GM10266 (cell line): ENCODE measurements at regions not wholly inside any gene's neighbourhood (a gene's known extent, or its start where the extent isn't known, plus 50 kb on each side); places are given as distances from the start of the nearest gene placed in this dataset.
"Not testable (repeated sequence)": the region's sequence is repeated elsewhere in the genome, so short reads cannot be mapped to it uniquely, and the experiment has no call there.

ENCODE experiments used
- DNase-seq: peaks from one replicate; pipeline ENCODE4 v3.0.0; 2012; ENCODE audit errors: extremely low spot score
- TF ChIP-seq, protein P1 (sequence below): IDR thresholded peaks from 2 replicates; pipeline ENCODE4 v1.5.1; 2012; ENCODE audit warnings: mild to moderate bottlenecking, low read depth; ENCODE audit not compliant: control insufficient read depth, insufficient read depth; ENCODE audit errors: missing control alignments

DNA sequence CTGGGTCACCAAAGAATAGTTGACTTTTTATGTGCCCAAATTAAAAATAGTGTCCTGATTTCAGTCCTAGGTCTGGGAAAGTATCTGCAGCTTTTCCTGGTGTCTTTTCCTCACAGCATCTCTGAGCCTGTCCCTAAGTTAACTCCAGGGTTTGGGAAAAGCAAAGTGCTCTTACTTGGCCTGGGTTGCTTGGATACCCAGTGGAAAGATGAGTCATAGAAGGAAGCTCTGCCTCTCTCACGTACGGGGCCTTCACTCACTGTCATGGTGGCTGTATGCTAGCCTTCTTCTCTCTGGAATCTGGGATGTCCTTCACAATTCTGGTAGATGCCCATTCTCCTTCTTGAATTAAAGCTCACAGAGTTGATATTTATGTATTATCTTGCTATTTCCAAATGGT lies 607.3 kb downstream of the ANKRD50 start:
- no peak for DNase-seq
- TF ChIP-seq, protein P1, sequence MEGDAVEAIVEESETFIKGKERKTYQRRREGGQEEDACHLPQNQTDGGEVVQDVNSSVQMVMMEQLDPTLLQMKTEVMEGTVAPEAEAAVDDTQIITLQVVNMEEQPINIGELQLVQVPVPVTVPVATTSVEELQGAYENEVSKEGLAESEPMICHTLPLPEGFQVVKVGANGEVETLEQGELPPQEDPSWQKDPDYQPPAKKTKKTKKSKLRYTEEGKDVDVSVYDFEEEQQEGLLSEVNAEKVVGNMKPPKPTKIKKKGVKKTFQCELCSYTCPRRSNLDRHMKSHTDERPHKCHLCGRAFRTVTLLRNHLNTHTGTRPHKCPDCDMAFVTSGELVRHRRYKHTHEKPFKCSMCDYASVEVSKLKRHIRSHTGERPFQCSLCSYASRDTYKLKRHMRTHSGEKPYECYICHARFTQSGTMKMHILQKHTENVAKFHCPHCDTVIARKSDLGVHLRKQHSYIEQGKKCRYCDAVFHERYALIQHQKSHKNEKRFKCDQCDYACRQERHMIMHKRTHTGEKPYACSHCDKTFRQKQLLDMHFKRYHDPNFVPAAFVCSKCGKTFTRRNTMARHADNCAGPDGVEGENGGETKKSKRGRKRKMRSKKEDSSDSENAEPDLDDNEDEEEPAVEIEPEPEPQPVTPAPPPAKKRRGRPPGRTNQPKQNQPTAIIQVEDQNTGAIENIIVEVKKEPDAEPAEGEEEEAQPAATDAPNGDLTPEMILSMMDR, result no peak

DNA sequence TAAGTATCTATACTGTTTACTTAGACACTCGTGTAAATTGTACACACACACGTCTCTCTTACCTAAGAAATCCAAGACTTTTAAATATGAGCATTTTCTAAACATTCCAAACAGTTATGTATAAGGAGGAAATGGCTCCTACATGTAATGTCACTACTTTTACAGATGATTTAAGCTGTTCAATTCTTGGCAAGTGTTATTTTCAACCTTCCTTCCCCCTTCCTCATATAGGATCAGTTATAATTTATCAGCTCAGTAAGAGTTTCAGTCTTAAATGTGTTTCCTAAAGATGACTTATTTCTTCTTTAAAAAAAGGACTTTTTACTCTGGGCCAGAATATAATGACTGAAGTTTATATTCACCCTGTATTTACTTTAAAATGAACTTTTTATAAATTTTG lies 601.1 kb downstream of the ANKRD50 start:
- no peak for DNase-seq
- TF ChIP-seq, protein P1, result no peak

DNA sequence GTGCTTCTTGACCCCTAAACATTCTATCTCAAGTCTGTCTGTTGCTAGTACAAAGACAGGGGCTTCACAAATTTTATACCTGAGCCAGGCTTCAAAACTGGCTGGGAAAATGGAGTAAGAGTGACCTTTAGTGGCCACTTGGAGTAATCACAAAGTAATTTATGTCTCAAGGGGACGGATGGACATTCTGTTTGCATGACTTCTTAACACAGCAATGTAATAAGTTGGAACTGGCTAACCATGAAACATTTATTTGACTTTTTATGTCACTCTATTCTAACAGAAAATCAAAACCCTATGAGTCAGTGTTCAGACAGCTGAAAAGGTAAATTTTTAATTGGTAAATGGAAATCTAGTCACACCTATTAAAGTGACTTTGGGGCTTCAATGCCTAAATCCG lies 600.6 kb downstream of the ANKRD50 start:
- DNase-seq, result no peak
- TF ChIP-seq, protein P1, result peak; percentile 31

DNA sequence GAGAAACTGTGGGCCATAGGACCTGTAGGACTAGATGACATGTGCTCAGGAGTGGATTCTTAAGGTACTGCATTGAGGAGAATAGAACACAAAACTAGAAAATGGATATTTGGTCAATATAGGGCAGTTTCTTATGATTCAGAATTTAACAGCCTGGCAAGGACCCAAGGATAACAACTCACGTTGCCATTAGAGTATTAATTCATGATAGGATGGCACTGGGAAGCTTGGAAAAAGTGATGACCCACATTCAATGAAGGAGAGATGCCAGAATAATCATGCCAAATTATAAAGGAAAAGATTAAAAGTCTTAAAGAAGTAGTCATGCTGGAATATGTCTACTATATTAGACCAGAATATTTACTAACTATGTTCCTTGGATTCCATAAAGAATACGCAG lies 594.5 kb downstream of the ANKRD50 start:
- DNase-seq, result no peak
- TF ChIP-seq, protein P1, result no peak

DNA sequence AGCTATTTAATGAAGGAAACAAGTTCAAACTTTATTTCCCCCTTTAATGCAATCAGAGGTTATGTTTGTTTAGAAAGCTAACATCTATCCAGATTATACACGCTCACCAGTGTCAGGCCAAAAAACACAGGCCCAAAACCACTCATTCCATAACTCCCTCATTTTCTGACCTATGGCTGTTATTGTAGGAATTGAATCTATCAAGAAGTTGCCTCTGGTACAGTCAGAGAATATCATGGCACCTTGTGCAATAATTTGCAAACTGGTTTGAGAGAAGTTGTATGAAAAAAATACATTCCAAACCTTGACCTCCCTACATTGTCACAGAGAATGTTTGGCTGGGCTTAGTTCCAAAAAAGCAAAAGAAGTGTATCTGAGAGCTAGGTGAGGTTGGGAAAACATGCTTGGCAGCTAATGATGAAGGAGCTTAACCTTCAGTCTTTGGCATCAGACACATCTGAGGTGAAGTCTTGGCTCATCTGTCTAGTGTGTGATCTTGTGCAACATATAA lies 591.0 kb downstream of the ANKRD50 start:
- TF ChIP-seq, protein P1, result no peak
- DNase-seq, result no peak

DNA sequence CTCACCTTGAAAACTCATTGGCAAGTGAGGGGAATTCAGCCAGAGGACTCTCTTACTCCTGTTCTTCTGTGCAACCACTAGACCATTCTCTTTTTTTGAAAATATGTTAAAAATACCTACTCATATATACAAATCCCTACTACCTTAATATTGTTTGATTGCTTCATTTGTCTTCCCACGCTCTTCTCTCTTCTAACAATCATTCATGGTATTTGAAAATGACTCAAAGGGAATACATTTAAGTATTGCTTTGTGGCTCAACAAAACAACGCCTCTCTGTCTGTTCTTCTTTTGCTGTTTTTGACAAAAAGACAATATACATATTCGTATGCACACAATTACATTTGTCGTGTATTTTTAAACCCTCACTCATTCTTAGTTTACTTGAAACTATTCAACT lies 589.4 kb downstream of the ANKRD50 start:
- no peak for DNase-seq
- TF ChIP-seq, protein P1, result no peak

DNA sequence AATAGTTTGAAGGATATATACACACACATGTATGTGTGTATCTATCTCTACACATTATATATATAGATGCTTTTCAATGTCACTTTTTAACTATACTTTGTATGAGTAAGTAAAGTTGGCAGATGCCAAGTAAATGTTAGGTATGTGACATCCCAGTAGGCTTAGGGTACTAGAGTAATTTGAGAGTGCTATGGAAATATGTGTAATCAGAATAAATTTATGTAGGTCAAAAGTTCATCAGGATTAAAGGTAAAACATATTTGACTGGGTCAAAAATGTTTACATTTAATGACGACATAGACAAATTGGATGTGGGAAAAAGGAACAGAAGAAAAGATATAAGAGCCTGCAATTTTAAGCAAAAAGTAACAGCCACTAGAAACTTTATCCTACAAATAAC lies 588.8 kb downstream of the ANKRD50 start:
- DNase-seq, result no peak
- TF ChIP-seq, protein P1, result no peak

DNA sequence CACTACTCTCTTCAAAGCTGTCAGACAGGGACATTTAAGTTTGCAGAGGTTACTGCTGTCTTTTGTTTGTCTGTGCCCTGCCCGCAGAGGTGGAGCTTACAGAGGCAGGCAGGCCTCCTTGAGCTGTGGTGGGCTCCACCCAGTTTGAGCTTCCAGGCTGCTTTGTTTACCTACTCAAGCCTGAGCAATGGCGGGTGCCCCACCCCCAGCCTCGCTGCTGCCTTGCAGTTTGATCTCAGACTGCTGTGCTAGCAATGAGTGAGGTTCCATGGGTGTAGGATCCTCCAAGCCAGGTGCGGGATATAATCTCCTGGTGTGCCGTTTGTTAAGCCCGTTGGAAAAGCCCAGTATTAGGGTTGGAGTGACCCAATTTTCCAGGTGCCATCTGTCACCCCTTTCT lies 581.2 kb downstream of the ANKRD50 start:
- DNase-seq, result not testable (repeated sequence)
